RWPE2 (cell line): ENCODE measurements at regions not wholly inside any gene's neighbourhood (a gene's known extent, or its start where the extent isn't known, plus 50 kb on each side); places are given as distances from the start of the nearest gene placed in this dataset.
"Not testable (repeated sequence)": the region's sequence is repeated elsewhere in the genome, so short reads cannot be mapped to it uniquely, and the experiment has no call there.

Experiments
- ATAC-seq: fragments of 200-7000 bp; cut with Tn5 transposase; 3 replicates; pipeline ENCODE4 v1.9.1; 2021; ENCODE audit warnings: low read depth
- DNase-seq: peaks from one replicate; pipeline ENCODE4 v3.0.0-alpha.2; 2020; ENCODE audit warnings: low spot score
- H3K27ac ChIP-seq: fragments of 450-650 bp; 2 replicates; pipeline ENCODE4 v1.5.1; 2017; ENCODE audit warnings: mild to moderate bottlenecking; ENCODE audit not compliant: poor library complexity, severe bottlenecking
- H3K27me3 ChIP-seq: fragments of 250-450 bp; sonication (Bioruptor Pico); 2 replicates; pipeline ENCODE4 v1.5.1; 2021; ENCODE audit warnings: mild to moderate bottlenecking, moderate library complexity; ENCODE audit not compliant: insufficient read depth, poor library complexity, severe bottlenecking
- H3K36me3 ChIP-seq: fragments of 250-450 bp; sonication (Bioruptor Pico); 2 replicates; pipeline ENCODE4 v1.5.1; 2020; ENCODE audit warnings: low read depth, mild to moderate bottlenecking, moderate library complexity
- H3K4me1 ChIP-seq: fragments of 250-450 bp; sonication (Bioruptor Pico); 2 replicates; pipeline ENCODE4 v1.5.1; 2021; ENCODE audit warnings: mild to moderate bottlenecking, moderate library complexity; ENCODE audit not compliant: insufficient read depth, poor library complexity, severe bottlenecking
- H3K4me3 ChIP-seq: fragments of 250-450 bp; sonication (Bioruptor Pico); 2 replicates; pipeline ENCODE4 v1.5.1; 2021; ENCODE audit warnings: mild to moderate bottlenecking, moderate library complexity; ENCODE audit not compliant: severe bottlenecking
- H3K9me3 ChIP-seq: fragments of 250-450 bp; sonication (Bioruptor Pico); 2 replicates; pipeline ENCODE4 v1.5.1; 2021; ENCODE audit warnings: mild to moderate bottlenecking, moderate library complexity; ENCODE audit not compliant: severe bottlenecking
- CTCF ChIP-seq: fragments of 450-650 bp; IDR thresholded peaks from one replicate; pipeline ENCODE4 v1.5.1; 2017; ENCODE audit warnings: mild to moderate bottlenecking, moderate library complexity; ENCODE audit not compliant: poor library complexity, severe bottlenecking

- TF ChIP-seq CTCF, result no peak
These were observed 117.8 kb upstream of the ATP2B1 start for GRCh38 chr12:89826468-89826867.

GRCh38 chr12:89825591-89826449 is 117.2 kb upstream of the ATP2B1 start:
- H3K27ac ChIP-seq, result no peak overlapping the region
- DNase-seq (no peak), ATAC-seq (peak; percentile 65)

More at GRCh38 chr12:89826468-89826867, 117.8 kb upstream of the ATP2B1 start:
- Histone ChIP-seq H3K27ac (no peak overlapping the region), H3K9me3 (no peaks in the 10 kb centered on the region), H3K27me3 (no peaks in the 10 kb centered on the region), H3K36me3 (no peaks in the 10 kb centered on the region), H3K4me3 (no peak overlapping the region), H3K4me1 (peaks cover 13% of the 10 kb centered on the region)
- no peak for ATAC-seq
- no peak for DNase-seq

GRCh38 chr12:89824822-89825221 is 116.2 kb upstream of the ATP2B1 start:
- Histone ChIP-seq H3K36me3 (no peaks in the 10 kb centered on the region), H3K27ac (no peak overlapping the region), H3K4me3 (no peak overlapping the region), H3K9me3 (no peaks in the 10 kb centered on the region), H3K27me3 (no peaks in the 10 kb centered on the region), H3K4me1 (peaks cover 13% of the 10 kb centered on the region)
- ATAC-seq, result no peak
- no peak for TF ChIP-seq CTCF
- DNase-seq, result no peak

More at GRCh38 chr12:89825591-89826449, 117.2 kb upstream of the ATP2B1 start:
- no peak for TF ChIP-seq CTCF
- Histone ChIP-seq H3K27me3 (no peaks in the 10 kb centered on the region), H3K9me3 (no peaks in the 10 kb centered on the region), H3K4me3 (no peak overlapping the region), H3K4me1 (peaks cover 13% of the 10 kb centered on the region), H3K36me3 (no peaks in the 10 kb centered on the region)

- not testable (repeated sequence) for ATAC-seq
These were observed 114.4 kb upstream of the ATP2B1 start for GRCh38 chr12:89822992-89823391.

GRCh38 chr12:89821896-89822295 is 113.3 kb upstream of the ATP2B1 start:
- H3K4me3 ChIP-seq, result no peak overlapping the region
- H3K27ac ChIP-seq, result no peak overlapping the region
- TF ChIP-seq CTCF, result no peak
- peaks cover 26% of the 10 kb centered on the region for H3K4me1 ChIP-seq
- H3K36me3 ChIP-seq, result no peaks in the 10 kb centered on the region
- ATAC-seq, result peak; percentile 51
- DNase-seq, result no peak
- no peaks in the 10 kb centered on the region for H3K9me3 ChIP-seq
- H3K27me3 ChIP-seq, result no peaks in the 10 kb centered on the region

More at GRCh38 chr12:89822992-89823391, 114.4 kb upstream of the ATP2B1 start:
- not testable (repeated sequence) for H3K4me3 ChIP-seq, DNase-seq, H3K27me3 ChIP-seq, H3K36me3 ChIP-seq, H3K27ac ChIP-seq, H3K9me3 ChIP-seq
- peaks cover 17% of the 10 kb centered on the region for H3K4me1 ChIP-seq
